ENCODE measurements at regions not wholly inside any gene's neighbourhood (a gene's known extent, or its start where the extent isn't known, plus 50 kb on each side); places are given as distances from the start of the nearest gene placed in this dataset.

DNA sequence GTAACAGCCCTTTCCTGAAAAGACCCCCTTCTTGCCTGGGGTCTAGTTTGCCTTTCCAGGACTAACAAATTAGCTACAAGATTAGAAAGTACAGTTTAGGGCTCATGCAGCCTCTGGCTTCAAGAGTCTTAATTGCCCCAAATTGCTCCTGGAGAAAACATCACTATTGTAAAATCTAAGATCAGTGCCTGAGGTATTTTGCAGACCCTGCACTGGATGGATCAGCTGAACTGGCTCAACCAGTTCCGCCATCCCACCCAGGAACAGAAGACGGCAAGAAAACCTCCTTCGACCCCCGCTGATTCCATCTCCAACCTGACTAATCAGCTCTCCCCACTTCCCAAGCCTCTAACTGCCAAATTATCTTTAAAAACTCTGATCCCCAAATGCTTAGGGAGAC, 236.5 kb upstream of the KCNG1 start:
- DNase-seq (ENCODE audit: extremely low read depth, low read depth) = no peak
- H3K4me3 ChIP-seq (replicated peaks; ENCODE audit: low read depth, low read length) = no peak overlapping the region
- TF ChIP-seq, protein P1, sequence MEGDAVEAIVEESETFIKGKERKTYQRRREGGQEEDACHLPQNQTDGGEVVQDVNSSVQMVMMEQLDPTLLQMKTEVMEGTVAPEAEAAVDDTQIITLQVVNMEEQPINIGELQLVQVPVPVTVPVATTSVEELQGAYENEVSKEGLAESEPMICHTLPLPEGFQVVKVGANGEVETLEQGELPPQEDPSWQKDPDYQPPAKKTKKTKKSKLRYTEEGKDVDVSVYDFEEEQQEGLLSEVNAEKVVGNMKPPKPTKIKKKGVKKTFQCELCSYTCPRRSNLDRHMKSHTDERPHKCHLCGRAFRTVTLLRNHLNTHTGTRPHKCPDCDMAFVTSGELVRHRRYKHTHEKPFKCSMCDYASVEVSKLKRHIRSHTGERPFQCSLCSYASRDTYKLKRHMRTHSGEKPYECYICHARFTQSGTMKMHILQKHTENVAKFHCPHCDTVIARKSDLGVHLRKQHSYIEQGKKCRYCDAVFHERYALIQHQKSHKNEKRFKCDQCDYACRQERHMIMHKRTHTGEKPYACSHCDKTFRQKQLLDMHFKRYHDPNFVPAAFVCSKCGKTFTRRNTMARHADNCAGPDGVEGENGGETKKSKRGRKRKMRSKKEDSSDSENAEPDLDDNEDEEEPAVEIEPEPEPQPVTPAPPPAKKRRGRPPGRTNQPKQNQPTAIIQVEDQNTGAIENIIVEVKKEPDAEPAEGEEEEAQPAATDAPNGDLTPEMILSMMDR (IDR thresholded peaks at IDR 0.05; ENCODE audit: low read depth, low read length, missing control alignments) = no peak

DNA sequence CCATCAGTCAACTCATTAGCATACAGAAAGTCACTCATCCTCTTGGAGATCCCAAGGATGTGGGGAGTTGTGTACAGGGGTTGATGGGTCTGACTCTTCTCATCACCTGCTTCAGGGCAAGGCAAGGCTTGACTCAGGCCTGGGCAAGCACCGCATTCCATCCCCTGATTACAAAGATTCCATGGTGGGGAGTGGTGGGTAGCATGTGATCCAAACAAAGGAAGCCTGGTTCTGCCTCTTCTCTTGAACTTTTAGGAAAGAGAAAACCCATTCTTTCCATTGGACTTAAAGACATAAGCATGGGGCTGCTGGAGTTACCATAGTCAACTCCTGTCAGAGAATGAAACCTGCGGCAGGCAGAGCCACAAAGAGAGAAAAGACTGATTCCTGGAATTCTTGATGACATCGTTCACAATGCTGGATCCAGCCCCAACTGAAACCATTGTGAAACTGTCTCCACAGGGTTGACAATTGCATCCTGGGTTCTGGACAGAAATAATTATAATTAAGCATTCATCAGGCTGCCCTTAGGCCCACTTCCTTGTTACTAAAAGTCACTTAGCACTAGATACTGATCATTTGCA, 235.8 kb upstream of the KCNG1 start:
- DNase-seq (ENCODE audit: extremely low read depth, low read depth) = no peak
- TF ChIP-seq, protein P1 (IDR thresholded peaks at IDR 0.05; ENCODE audit: low read depth, low read length, missing control alignments) = no peak
- H3K4me3 ChIP-seq (replicated peaks; ENCODE audit: low read depth, low read length) = no peak overlapping the region

DNA sequence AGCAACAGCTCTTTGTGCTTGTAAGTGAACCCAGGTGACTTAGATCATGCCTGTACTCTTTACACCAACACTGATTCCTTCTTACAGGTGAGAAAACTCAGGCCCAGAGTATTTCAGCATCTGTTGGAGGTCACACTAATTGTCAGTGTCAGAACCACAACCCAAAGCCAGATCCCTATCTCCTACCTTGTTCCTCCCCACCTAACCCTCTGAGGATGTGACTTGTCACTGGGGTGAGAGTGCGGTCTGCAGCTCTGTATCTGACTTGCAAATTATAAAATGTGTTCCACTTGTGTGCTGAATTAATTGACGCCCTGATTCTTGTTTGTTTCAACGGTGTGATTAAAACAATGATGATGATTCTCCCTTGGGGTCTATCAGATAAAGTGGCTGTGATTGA, 232.5 kb upstream of the KCNG1 start:
- TF ChIP-seq, protein P1 (IDR thresholded peaks at IDR 0.05; ENCODE audit: low read depth, low read length, missing control alignments) = no peak
- no peak overlapping the region for H3K4me3 ChIP-seq (replicated peaks; ENCODE audit: low read depth, low read length)
- no peak for DNase-seq (ENCODE audit: extremely low read depth, low read depth)

DNA sequence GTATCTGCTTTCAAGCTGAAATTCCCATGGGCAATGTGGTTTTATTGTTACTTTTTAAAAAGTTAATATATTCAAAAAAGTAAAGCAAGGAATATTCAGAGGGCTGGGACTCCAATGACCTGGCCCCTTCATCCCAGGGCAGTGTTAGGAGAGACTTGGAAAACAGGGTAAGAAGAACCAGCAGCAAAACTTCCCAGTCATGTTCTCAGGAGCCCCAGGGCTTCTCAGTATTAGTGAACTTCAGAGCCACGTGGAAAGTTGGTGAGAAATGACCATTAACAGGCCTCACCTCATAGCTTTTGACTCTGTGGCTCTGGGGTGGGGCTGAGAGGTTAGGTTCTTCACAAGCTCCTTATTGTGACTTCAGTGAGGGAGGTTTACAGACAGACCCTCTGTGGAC, 230.4 kb upstream of the KCNG1 start:
- H3K4me3 ChIP-seq (replicated peaks; ENCODE audit: low read depth, low read length) = no peak overlapping the region
- TF ChIP-seq, protein P1 (IDR thresholded peaks at IDR 0.05; ENCODE audit: low read depth, low read length, missing control alignments) = no peak
- DNase-seq (ENCODE audit: extremely low read depth, low read depth) = no peak

DNA sequence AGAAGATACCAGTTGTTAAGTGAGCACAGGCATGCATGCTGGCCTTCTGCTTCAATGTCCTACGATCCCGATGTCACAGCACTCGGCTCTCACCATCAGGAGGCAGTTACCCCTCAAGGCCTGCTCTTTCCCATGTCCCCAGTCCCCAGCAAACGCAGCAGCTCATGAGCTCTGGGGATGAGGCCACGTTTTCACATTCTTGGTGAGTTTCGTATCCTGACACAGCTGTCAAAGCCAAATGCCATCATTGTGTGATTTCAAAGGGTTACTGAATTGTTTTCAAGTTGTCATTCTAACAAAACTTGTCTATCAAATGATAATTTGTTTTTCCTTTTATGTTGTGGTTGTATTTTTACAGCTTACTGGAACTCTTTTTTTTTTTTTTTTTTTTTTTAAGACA, 226.9 kb upstream of the KCNG1 start:
- TF ChIP-seq, protein P1 (IDR thresholded peaks at IDR 0.05; ENCODE audit: low read depth, low read length, missing control alignments) = no peak
- DNase-seq (ENCODE audit: extremely low read depth, low read depth) = no peak
- H3K4me3 ChIP-seq (replicated peaks; ENCODE audit: low read depth, low read length) = no peak overlapping the region

DNA sequence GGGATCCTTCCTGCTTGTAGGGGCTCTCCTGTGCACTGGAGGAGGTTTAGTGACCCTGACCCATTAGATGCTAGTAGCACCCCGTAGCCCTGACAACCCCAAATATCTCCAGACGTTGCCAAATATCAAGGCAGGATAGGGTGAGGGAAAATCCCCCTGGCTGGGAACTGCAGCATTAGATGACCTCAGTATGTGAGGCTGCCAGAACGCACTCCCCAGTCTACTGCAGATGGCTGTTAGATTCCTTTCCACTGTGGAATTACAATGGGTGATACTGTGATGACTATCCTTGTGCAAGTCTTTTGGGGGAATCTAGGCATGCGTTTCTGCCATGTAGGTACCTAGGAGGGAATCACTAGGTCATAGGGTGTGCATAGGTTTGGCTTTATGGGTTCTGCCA, 226.3 kb upstream of the KCNG1 start:
- TF ChIP-seq, protein P1 (IDR thresholded peaks at IDR 0.05; ENCODE audit: low read depth, low read length, missing control alignments) = no peak
- H3K4me3 ChIP-seq (replicated peaks; ENCODE audit: low read depth, low read length) = no peak overlapping the region
- no peak for DNase-seq (ENCODE audit: extremely low read depth, low read depth)

DNA sequence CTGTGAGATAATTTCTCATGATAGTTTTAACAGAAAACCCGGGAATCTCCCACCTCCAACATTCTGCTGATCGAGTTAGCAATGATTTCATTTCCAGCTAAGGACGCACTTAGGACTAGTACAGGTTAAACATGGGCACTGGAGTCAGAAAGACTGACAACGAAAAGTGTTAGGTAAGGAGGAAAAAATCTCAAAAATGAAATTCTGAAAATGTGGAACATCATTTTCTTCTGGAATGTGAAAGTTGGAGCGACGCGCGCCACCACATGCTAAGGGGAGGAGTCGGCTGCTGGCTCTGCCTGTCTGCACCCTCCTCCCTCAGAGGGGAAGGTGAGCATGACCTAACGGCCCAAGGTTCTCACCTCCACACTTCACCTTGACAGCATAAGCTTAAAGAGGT, 221.6 kb upstream of the KCNG1 start:
- TF ChIP-seq, protein P1 (IDR thresholded peaks at IDR 0.05; ENCODE audit: low read depth, low read length, missing control alignments) = no peak
- no peak for DNase-seq (ENCODE audit: extremely low read depth, low read depth)
- H3K4me3 ChIP-seq (replicated peaks; ENCODE audit: low read depth, low read length) = no peak overlapping the region
